NCI-H2227 (cell line): ENCODE measurements at regions not wholly inside any gene's neighbourhood (a gene's known extent, or its start where the extent isn't known, plus 50 kb on each side); places are given as distances from the start of the nearest gene placed in this dataset.
"Not testable (repeated sequence)": the region's sequence is repeated elsewhere in the genome, so short reads cannot be mapped to it uniquely, and the experiment has no call there.

Source experiments
- DNase-seq: peaks from one replicate; lab custom pipeline; 2025; ENCODE audit not compliant: unreplicated experiment; lab: John Stamatoyannopoulos, UW

DNA sequence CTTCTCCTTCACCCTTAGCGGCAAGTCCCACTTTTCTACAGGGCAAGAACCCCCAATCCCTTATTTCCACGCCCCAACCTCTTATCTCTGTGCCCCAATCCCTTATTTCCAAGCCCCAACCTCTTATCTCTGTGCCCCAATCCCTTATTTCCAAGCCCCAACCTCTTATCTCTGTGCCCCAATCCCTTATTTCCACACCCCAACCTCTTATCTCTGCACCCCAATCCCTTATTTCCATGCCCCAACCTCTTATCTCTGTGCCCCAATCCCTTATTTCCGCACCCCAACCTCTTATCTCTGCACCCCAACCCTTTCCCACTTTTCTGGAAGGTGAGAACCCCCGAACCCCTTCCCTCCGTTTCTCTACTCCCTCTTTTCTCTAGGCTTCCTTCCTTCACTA is 116.1 kb upstream of the GJE1 start:
- not testable (repeated sequence) for DNase-seq

DNA sequence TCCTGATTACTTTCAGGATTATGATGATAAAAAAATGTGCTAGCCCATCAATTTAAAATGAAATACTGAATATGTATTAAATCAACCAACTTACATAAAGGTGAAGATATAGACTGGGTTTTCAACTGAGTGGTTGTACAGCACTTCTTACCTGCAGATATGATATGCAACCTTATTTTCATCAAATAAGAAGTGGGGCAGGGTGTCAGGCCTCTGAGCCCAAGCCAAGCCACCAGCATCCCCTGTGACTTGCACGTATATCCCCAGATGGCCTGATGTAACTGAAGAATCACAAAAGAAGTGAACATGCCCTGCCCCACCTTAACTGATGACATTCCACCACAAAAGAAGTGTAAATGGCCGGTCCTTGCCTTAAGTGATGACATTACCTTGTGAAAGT is 117.3 kb upstream of the GJE1 start:
- DNase-seq: not testable (repeated sequence)

DNA sequence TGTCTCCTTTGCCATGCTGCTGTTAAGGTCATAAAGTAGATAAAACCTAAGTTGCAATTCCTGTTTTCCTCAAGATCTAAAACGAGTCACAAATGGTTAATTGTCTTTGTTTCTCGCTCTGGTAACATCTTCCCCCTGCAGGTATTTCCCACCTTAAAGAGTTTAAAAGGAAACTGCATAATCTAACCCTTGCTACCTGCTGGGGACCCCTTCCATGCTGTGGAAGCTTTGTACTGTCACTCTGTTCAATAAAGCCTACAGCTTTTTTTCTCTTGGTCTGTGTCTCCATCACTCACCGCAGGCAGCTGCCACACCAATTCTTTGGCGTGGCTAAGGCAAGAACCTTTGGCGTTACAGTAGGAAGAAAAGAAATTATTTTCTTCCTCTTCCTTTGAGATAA is 117.7 kb upstream of the GJE1 start:
- no peak for DNase-seq

DNA sequence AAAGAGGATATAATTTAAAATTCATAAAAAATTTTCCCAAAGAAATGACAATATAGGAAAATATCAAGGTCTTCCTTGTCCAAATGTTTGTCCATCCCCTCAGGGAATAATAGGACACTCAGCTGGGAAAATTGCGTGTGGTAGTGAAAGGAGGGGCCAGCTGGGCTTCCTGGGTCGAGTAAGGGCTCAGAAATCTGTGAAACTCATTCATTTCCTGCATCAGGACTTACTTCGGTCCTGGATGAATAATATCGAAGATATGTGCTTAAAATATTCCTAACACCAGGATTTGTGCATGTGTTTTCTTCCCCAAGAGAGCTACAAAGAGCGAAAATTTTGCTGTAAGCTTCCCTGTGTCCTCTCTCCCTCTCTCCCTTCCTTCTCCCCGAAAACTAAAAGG is 118.2 kb upstream of the GJE1 start:
- no peak for DNase-seq

DNA sequence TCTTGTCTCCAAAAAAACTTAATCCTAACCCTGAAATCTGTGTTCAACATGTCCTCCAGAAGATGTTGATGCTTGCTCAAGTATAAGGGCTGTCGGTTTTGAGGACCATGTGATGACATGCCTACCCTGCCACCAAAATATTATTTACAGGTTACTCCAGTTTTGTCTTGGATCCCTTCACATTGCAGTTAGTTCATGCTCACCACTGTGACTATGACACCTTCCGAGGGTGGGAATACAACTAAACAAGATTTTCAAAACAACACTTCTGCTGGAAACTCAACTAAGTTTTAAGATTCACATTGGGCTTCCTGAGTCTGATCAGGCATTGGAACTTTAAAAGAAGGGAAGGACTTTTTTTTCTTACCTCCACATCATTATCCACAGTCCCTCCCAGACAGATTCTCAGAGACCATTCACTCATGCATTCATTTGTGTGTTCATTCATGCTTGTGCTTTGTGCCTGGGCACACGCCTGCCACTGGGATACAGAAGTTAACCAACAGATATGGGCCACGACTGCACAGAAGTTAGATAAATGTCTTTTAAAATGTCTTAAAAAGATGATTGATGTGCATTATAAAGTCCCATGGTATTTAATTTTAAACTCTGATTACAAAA is 118.7 kb upstream of the GJE1 start:
- DNase-seq: no peak

DNA sequence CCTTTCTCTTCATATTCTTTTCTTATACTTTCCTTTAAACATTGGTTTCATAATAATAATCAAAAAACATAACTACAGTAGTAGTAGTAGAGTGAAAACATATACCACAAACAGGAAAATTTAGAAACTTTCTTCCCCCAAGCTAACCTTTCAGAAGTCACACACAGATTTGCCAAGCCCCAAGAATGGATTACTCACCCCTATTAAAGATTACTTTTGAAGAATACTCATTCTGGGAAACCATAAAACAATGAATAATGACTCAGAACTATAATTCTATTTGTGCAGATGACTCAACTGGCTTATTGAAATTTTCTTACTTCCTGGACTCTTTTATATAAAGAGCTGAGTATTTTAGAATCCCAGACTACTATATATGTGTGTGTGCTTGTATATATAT is 119.4 kb upstream of the GJE1 start:
- DNase-seq: no peak

DNA sequence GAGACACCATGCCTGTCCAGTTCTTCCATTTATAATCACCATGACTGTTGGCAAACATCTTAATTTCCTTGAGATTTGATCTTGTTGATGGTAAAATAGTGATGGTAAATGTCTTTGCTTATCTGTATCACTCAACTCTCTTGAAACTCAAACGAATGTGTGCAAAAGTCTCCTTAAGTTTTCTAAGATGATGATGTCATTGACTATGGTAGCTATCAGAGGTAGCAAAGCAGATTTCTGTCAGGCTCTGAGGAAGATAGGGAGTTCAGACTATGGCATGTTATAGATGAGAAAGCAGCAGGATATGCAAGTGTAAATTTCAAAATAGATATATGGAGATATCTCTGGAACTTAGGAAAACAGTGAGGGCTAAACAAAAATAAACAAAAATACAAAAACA is 121.0 kb upstream of the GJE1 start:
- no peak for DNase-seq

DNA sequence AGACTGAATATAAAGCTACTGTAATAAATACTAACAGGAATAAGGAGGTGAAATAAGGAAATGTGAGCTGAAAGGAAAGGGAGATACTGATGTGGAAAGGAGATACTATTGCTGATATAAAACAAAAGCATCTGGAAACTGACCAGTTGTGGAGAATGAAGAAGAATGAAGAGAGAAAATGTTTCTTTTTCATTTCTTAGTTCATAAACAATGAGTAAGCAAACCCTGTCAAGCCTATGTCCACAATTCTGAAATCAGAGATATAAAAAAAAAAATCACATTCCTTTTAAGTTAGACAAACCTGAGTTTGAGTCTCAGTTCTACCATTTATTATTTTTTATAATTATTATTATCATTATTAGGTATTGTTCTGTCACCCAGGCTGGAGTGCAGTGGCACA is 121.6 kb upstream of the GJE1 start:
- no peak for DNase-seq

DNA sequence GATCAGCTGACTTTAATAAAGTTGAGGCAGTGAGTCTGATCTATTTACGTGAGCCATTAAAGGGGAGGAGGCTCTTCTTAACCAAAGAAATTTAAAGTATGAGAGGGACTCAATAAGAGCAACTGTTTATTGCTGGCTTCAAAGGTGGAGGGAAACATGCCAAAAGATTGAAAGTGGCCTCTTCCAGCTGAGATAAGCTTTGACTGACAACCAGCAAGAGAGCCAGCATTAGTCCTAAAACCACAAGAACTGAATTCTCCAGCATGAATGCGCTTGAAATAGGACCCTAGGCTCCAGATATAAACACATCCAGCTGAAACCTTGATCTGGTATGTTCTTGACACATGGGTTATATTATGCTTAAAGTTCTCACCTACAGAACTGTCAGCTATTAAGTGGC is 123.1 kb upstream of the GJE1 start:
- no peak for DNase-seq

DNA sequence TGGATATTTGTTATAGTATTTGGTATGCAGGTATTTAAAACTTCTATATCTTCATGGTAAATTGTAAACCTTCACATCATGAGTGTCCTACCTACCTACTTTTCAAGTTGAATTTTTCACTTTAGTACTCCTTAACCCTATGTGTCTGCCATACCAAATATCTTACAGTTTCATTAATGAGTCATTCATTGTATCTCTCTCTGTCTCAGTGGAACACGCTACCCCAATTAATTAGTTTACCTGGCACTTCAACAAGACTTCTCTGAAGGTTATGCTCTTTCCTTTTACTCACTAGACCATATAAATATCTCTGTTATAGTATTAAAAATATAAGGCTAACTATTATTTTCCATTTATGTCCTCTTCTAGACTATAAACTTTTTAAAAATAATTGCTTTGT is 123.9 kb upstream of the GJE1 start:
- no peak for DNase-seq

DNA sequence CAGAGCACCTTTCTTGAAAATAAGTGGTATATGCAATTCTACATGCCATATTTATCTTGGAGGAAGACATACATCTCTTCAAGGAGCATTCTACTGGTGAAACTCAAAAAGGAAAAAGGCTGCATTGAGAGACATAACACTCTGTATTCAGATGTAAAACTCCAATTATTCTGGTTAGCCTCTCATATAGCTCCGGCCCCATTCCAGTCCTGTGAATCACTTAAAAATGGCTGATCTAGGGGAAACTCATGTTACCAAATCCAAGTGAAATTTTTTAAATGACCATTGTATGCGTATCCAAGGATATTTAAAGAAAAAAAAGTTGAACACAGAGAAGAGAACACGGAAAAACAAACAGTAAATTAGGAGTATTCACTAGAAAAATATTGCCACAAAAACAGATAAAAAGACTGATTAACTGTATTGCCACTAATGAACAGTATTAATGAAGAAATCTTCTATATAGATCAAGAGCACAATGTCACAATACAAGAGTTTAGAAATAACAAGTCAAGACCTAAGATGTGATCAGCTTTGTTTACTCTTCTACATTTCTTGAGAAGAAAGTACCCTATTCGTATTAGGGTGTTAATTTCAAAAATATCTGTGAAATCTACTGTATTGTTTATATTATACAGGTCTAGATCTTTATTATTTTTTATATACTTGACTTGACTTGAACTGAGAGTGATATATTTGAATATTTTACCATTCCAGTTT is 124.5 kb upstream of the GJE1 start:
- DNase-seq: no peak

DNA sequence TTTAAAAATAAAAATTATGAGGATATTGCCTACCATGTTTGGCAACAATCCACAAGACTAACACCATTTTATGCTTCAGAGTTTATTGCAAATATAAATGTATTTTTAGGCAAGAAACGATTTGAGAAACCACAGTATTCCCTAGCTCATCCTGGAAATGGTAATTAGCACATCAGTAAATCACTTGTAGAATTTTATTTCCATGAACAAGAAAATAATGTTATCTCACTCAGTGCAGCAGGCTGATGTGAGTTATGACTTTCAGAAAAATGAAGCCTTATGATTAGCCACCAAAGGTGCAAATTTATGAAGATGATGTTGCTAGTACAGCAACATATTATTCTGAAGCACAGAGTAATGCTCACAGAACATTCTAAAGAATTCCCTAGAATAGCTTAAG is 127.7 kb upstream of the GJE1 start:
- DNase-seq: no peak

DNA sequence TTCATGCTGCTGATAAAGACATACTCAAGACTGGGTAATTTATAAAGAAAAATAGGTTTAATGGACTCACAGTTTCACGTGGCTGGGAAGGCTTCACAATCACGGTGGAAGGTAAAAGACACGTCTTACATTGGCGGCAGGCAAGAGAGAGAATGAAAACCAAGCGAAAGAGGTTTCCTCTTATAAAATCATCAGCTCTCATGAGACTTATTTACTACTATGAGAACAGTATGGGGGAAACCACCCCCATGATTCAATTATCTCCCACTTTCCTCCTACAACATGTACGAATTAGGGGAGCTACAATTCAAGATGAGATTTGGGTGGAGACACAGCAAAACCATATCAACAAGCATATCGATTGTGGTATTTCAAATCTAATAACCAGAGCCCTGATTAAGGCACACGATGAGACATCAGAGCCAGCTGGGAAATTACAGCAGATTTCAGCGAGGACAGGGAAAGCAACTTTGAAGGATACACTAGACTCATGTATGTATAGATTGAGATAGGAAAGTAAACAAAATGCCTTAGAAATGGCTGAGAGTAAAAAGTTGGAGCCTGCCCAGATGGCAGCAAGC is 129.8 kb upstream of the GJE1 start:
- DNase-seq: no peak

DNA sequence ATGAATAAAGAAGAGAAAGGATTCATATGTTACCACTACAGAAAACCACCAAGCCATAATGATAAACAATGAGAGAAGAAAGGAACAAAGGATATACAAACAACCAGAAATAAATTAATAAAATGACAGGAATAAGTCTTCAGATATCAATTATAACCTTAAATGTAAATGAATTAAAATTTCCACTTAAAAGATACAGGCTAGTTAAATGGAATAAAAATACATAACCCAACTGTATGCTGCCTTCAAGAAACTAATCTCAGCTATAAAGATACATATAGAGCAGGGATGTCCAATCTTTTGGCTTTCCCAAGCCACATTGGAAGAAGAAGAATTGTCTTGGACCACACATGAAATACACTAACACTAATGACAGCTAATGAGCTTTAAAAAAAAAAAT is 135.9 kb upstream of the GJE1 start:
- no peak for DNase-seq

DNA sequence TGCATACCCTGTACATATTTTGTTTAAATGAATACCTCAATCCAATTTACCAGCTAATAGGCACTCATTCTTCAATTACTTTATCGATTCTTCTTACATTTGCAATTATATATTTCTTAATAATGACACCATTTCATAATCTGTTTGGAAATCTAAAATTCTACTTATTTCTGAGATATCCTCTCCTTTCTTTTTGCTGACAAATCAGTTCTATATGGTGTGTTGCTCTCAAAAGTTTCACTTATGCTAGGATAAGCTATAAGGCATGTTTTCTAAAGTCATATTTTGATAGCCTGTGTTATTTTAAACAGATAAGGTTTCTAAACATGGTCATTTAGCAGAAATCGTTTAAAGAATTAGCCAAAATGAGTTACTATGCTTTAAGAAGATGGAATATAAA is 140.6 kb upstream of the GJE1 start:
- no peak for DNase-seq

DNA sequence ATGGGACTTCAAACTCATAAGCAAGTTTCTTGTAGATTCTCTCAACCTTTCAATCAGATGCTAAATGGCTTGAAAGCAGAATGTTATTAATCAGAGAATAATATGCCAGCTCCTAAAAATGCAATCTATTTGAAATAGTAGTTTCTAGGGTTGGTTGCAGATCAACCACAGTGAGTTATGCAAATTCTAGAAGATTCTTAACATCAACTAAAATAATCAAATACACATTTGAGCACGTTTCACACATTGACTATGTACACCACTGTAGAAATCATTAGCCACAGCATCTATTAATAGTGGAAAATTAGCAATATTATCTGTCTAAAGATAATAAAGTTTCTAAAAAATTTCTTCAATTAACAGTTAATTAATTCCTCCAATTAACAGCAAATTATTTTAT is 141.9 kb upstream of the GJE1 start:
- no peak for DNase-seq

DNA sequence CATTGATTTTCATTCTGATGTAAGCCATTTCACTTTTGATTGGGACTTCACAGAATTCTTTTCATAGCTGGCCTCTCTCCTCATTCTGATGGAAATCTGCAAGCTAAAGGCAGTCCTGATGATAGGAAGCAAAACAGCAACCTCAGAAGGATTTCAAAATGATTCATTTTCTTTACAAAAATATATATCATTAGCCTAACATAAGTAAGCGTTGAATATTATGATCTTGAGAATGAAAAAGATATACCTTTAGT is 143.1 kb upstream of the GJE1 start:
- DNase-seq: no peak

DNA sequence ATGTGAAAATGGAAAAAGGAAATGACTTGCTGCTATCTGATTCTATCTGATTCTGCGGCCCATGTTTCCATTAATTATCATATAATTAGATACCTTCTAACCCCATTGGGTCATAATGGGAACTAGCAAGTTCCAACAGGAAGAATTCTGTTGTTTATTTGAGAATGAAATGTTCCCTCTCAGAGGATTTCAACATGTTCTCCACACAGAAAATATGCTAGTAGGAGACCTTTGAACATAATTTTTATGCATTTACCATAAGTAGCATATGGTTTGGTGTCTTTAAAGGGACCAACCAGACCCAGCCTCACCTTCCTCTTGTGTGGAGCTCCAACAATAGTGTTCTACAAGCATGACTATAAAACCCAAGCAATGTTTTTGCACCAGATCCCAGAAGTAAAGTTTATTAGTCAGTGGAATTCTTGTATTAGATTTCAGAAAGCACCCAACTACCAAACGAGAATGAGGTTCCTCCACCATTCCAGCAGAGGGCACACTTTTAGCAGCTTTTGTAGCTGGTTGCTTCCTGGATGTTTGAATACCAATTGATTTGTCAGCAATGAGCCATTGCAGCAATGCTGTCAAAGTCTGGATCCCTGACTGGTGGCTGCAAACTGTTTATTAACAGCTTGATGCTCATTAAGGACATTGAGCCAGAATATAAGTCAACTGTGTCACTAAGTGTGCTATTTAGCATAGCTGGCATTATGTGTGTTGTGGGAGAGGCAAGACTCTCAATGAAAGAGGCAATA is 143.6 kb upstream of the GJE1 start:
- DNase-seq: no peak

DNA sequence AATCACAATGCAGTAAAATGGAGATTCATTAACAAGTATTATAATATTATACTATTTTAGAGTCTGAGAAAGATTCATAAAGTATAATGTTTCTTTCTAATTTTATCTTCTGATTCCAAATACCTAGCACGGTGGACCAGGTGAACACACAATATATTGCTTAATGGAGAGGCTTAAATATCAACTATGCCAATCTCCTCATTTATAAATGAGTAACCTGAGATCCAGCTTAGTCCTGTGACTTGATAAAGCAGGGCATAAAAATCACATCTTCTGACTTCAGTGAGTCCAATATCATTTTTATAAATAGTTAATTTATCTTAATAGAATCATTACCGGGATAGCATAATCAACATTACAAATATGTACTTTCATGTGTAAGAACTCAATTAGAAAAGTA is 144.4 kb upstream of the GJE1 start:
- DNase-seq: no peak

DNA sequence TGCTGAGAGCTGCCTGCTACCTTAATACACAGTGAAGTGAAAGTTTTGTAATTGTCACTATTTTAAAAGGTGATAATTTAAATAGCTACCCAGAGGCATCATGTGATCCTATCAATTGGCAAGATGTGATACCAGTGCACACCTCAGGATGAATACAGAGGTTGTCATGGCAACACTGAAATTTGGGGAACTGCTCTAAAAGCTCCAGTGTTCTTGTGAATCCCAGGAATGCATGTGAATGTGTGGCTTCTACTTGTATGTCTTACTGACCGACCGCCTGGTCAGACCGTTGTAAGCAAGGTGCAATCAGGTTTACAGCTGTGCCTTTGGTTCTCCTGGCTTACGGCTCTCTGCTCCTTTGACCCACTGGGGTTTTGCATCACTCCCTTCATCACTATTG is 146.3 kb upstream of the GJE1 start:
- DNase-seq: no peak

DNA sequence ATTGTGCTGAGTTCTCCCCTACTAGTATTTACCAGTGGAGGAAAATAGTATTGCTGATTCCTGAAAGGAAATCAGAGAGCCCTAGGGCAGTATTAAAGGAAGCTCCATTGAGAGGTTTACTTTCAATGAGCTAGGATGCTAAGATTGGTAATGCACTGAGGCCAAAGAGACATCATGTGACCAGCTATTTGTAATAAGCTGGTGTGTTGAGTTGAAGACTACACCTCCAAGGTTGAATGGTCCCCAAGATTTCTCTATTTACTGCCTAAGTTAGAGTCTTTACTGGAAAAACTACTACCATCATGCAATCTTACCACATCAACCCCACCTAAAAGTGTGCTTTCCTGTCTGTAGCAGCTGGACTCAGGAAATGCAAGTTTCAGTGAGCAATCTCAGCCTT is 151.5 kb upstream of the GJE1 start:
- no peak for DNase-seq

DNA sequence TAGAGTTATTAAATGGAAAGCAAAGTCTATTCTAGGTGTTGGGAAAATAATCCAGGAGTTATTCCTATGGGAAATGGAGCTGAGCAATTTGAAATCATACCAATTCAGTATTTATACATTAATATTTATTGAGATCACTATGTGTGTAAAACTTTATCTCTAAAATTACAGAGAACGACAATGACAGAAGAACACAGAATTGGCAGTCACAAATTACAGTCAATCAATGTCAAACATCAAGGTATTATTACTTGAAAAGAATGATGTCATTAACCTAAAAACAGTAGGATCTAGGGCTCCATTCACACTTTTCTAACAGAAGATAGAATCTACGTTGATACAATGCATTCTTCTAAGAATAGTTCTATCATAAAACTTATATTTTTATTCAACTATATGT is 154.9 kb upstream of the GJE1 start:
- no peak for DNase-seq
